GM19025 (cell line): ENCODE measurements at regions not wholly inside any gene's neighbourhood (a gene's known extent, or its start where the extent isn't known, plus 50 kb on each side); places are given as distances from the start of the nearest gene placed in this dataset.

Experiments used
- ATAC-seq: cut with Tn5 transposase; IDR thresholded peaks from one replicate; pipeline ENCODE4 v1.9.1; 2021; ENCODE audit warnings: mild to moderate bottlenecking, low read depth, moderate library complexity; ENCODE audit not compliant: unreplicated experiment

- ATAC-seq, result no peak
Measured at GRCh38 chr1:87165177-87165576, 163.5 kb upstream of the LMO4 start.

DNA sequence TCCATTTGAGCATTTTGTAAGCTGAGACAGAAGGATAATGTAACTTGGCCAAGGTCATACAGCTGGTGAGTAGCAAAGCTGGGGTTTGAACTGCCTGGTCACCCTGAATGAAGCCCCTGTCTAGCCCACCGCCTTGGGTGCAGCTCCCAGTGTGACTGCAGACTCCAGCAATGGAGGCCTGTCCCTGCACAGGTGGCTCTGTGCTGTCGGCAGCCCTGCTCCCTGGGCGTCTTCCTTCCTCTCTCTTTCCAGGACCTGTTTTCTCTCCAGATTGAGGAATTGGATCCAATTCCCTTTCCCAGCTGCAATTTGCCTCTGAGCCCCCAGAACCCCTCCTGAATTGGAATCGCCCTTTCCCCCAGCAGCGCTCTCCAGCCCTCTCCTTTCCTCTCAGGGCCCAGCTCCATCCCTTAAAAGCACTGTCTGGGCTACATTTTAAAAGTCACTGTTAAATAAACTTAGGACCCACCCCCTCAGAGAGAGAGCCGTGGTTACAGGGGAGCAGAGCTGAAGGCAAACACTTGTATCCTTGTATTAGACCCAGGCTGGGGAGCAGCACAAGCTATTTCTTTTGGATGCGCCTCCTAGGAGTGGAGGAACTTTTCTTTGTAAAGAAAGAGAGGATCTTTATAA, 161.4 kb upstream of the LMO4 start:
- ATAC-seq, result no peak

DNA sequence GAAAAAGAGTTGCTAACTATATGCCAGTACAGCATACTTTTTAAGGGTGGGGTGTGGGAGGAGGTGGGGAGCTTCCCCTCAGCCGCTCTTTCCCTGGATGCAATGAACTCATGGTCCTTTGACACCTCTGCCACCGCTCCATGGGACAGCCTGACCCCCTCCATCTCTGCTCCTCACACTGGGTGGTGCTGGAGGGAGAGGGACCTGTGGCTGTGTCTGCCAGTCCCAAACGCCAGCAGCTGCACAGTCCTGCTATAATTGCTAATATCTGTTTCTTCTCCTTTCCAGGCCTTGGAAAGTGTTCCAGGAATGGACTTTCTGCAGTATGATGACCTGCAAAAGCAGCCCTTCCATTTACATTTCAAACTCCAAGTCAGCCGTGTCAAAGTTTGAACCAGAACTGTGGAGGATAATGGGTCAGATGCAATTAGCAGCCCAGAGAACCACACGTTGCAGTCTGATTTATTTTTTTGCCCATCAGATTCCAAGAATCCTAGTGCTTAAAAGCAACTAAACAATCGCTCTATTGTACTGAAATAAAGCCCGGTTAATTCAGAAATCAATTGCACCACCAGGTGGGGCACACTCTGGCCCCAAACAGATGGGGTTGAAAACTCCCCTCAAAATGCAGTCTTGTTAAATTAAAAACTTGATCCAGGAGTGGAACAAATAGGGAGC, 160.7 kb upstream of the LMO4 start:
- no peak for ATAC-seq

GRCh38 chr1:87169263-87169910, 159.3 kb upstream of the LMO4 start:
- no peak for ATAC-seq

GRCh38 chr1:87170157-87170556, 158.5 kb upstream of the LMO4 start:
- no peak for ATAC-seq

GRCh38 chr1:87170931-87171598, 157.6 kb upstream of the LMO4 start:
- no peak for ATAC-seq

DNA sequence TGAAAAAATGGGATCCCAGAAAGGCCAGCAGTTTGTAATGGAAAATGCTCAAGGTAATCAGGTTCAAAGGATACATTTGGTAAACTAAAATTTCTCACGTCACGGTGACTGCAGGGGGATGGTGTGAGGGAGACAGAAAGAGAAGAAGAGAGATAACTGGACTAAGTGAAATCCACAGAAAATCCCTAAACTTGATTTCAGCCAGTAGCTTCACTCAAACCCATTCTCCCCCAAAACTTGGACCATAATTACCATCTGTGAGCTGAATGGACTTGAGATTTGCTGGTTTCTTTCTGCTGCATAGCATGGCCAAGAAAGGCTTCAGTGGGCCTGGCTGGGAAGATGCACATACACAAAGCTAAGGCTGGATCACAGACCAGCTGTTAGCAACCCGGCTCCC, 155.4 kb upstream of the LMO4 start:
- ATAC-seq, result no peak

DNA sequence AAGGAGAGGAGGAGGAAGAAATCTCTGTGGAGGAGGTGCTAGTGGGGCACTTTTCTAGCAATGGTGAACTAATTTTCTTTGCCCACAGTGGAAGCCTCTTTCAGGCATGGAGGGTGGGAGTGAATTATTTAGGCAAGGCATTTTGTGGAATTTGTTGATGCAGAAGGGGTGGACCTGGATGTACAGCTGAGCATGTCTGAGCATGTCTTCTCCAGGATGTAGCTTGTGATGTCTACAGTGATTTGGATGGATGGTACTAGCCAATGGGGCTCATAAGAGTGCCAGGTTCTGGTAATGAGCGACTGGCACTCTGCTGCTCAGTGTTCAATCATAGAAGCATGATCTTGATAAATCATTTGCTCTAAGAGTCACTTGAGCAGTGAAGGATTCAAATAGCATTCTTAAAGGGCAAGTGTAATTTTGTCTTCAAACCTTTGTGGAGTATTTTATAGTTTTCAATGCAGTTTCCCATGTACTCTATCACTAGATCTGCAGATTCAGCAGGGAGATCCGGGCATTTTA, 153.9 kb upstream of the LMO4 start:
- ATAC-seq, result no peak

DNA sequence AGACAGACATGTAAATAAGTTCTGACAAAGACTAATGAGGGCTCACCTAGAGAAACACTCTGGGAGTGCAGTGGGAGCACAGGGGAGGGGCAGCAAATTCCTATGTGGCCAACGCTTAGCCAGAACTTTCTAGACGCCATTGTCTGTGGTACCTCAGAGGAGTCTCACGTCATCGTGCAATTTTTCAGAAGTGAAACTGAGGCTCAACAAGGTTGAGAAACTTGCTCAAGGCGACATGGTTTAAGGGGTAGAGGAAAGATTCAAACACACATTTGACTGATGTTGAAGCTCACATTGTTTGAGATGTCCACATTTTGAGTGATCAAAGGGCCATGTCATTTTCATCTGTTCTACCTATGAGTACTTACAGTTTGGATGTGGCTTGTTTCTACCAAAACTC, 152.6 kb upstream of the LMO4 start:
- no peak for ATAC-seq

DNA sequence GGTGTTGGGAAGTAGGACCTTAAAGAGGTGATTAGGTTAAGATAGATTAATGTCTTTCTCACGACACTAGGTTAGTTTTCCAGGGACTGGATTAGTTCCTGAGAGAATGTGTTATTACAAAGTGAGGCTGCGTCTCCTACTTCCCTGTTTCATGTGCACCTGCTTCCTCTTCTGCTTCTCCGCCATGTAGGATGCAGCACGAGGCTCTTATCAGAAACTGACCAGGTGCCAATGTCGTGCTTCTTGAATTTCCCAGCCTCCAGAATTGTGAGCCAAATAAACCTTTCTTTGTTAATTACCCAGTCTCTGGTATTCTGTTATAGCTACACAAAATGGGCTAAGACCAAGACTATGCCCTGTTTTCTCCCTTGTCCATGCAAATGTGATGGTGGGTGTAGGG, 152.2 kb upstream of the LMO4 start:
- ATAC-seq, result no peak

DNA sequence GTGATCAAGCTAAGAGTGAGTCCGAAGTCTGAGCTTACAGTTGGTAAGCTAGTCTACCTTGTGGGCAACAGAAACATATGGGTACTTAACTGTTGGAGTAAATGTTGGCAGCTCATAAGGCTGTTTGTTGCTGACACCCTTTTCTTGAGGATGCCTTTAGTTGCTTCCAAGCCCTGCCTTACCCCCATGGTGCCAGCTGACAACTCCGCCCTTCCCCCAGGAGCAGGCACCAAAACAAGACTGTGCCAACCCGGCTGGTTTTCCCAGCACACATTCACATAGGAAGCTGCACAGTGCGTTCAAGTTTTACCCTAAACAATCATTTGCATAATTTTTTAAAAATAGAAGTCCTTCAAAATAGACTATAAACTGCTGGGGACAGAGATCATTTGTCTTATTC, 150.2 kb upstream of the LMO4 start:
- ATAC-seq, result no peak

DNA sequence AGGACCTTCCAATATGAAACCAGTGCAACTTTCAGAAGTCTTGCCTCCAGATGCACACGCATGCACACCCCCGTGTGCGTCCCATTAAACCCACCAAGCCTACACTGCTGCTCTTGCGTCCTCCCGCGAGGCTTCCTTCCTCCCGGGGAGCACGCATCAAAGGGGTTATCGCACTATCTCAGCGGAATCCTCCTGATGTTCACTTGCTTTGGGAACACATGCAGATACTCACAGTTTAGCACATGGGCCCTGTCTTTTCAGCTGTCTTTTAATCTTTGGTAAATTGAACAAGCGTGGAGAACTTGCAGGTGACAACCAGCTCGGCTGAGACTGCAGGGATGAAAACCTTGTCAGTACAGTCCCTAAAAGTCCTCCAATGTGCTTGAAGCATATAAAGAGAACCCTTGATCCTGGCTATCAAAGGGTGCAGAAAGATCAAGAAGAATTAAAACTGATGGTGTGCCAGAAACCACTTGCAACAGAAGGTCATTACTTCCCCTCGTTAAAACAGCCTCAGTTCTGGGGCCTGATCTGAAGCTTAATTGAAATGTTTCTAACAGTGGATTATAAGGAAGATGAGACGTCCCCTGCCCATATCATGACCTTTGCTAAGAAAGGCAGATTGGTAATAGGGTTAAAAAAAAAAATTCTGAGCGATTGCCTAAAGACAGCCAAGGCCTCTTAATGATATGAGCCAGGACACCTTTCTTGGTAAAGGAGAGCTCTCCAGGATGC, 149.4 kb upstream of the LMO4 start:
- no peak for ATAC-seq

DNA sequence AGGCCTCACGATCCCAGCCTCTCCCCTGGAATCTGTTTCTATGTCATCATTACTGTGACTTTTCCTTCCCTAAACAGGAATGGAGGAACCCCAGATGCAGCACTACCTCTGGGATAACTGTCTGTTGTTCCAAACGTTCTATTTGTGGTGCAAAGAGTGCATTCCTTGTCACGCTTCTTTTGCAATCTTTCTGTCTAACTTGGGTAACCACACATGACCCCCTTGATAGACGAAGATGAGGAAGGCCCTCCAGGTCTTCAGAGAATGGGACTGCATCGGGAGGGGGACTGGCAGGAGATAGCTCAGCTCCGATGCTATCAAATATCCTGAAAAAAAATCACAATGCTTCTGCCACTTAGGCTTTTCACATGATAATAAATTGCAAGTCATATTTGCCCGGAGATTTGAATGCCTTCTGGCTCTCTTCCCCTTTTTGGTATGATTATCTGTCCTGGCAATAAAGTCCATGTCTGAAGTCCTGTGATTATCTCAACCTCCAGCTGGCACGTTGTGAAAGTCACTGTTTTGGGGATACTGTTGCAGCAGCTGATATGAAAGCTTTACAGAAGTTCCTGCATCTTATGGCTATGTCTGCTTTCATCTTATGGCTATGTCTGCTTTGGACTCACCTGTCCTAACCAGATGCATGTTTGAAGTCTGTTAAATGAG, 148.7 kb upstream of the LMO4 start:
- no peak for ATAC-seq

GRCh38 chr1:87180682-87181081, 148.0 kb upstream of the LMO4 start:
- no peak for ATAC-seq

DNA sequence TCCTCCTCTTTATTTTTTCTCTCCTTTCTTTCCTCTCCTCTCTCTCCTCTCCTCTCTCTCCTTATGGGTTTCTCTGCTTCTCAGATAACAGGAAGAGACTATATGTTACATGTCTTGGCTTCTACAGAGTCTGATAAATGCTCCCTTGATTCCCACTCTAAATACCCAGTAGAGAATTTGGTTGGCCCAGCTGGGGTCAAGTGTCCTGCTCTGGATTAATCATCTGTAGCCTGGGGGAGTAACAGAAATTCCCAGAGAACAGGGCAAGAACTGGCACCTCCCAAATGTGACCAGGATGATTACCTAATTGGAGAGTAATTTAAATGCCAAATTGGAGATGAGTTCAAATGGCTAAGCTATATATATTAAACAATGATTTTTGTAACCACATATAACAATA, 146.1 kb upstream of the LMO4 start:
- no peak for ATAC-seq

- ATAC-seq, result no peak
Measured at GRCh38 chr1:87185077-87185476, 143.6 kb upstream of the LMO4 start.

- ATAC-seq, result no peak
Measured at GRCh38 chr1:87186346-87186745, 142.3 kb upstream of the LMO4 start.

GRCh38 chr1:87188640-87189039, 140.0 kb upstream of the LMO4 start:
- no peak for ATAC-seq

DNA sequence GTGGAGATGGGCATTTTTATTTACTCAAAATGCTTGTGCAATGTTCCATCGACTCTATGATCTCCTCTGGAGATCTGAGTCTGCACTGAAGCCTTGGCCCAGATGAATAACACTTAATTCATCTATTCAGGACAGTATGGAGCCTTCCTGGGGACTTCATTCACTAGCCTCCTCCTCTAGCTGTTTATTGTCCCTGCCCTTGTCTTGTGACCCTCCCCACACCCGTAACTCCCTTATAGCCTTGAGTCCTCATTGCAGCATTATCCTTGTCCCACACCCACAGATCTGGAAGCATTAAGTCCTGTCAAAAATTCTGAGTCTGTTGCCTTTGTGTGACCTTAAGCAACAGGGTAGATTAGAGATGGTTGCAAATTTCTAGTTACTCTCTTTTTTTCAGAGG, 138.3 kb upstream of the LMO4 start:
- ATAC-seq, result no peak

- no peak for ATAC-seq
Measured at GRCh38 chr1:87191646-87192045, 137.0 kb upstream of the LMO4 start.
